H1 (cell line): ENCODE measurements at regions not wholly inside any gene's neighbourhood (a gene's known extent, or its start where the extent isn't known, plus 50 kb on each side); places are given as distances from the start of the nearest gene placed in this dataset.

Source experiments
- CTCF ChIP-seq, 3 experiments: IDR thresholded peaks; 1 replicate in 2 of 3; 2 replicates in 1 of 3; pipeline versions ENCODE4 v1.5.1 to v1.6.1; 2011; ENCODE audit warnings: low read length in 3 of 3, mild to moderate bottlenecking in 3 of 3, inconsistent platforms in 2 of 3, low read depth in 1 of 3, moderate library complexity in 1 of 3; ENCODE audit not compliant: insufficient read depth in 1 of 3; ENCODE audit errors: control extremely low read depth in 1 of 3
- EZH2 ChIP-seq: fragments of 200-600 bp; sonication (generic); IDR thresholded peaks from 2 replicates; pipeline ENCODE4 v1.7.1; 2012; ENCODE audit warnings: low read depth, mild to moderate bottlenecking, moderate library complexity, low read length, inconsistent platforms; ENCODE audit not compliant: severe bottlenecking
- FOSL1 ChIP-seq: IDR thresholded peaks from 2 replicates; pipeline ENCODE4 v1.6.1; 2011; ENCODE audit warnings: mild to moderate bottlenecking, low read depth, low read length, moderate library complexity; ENCODE audit not compliant: insufficient read depth
- SP4 ChIP-seq: IDR thresholded peaks from 2 replicates; pipeline ENCODE4 v1.6.1; 2012; ENCODE audit warnings: low read length, inconsistent platforms

GRCh38 chr4:188433741-188434315 is 294.6 kb downstream of the TRIML1 start:
- no peak for TF ChIP-seq FOSL1
- no peak for TF ChIP-seq CTCF (IDR thresholded peaks at IDR 0.05; ENCODE audit: control extremely low read depth in 1 of 3, insufficient read depth in 1 of 3, low read depth in 1 of 3, low read length in 3 of 3)
- TF ChIP-seq SP4: no peak
- no peak for TF ChIP-seq EZH2
